Transverse colon (tissue), 3 donors: ENCODE measurements at regions not wholly inside any gene's neighbourhood (a gene's known extent, or its start where the extent isn't known, plus 50 kb on each side); places are given as distances from the start of the nearest gene placed in this dataset.
"Not testable (repeated sequence)": the region's sequence is repeated elsewhere in the genome, so short reads cannot be mapped to it uniquely, and the experiment has no call there.

ENCODE experiments used
- EP300 ChIP-seq: sonication (generic); formaldehyde crosslinking; IDR thresholded peaks from one replicate; pipeline ENCODE4 v1.6.1; 2017; ENCODE audit warnings: antibody characterized with exemption, low read depth
- TF ChIP-seq, protein P1 (sequence below), 5 experiments: fragments of 200-600 bp in 3 of 5; fragments of 450-650 bp in 2 of 5; sonication (generic) in 3 of 5; IDR thresholded peaks; 1 replicate in 2 of 5; 2 replicates in 3 of 5; pipeline ENCODE4 v1.5.1; 2016 to 2017; ENCODE audit warnings: antibody characterized with exemption in 5 of 5, inconsistent platforms in 3 of 5, mild to moderate bottlenecking in 2 of 5, moderate library complexity in 1 of 5

DNA sequence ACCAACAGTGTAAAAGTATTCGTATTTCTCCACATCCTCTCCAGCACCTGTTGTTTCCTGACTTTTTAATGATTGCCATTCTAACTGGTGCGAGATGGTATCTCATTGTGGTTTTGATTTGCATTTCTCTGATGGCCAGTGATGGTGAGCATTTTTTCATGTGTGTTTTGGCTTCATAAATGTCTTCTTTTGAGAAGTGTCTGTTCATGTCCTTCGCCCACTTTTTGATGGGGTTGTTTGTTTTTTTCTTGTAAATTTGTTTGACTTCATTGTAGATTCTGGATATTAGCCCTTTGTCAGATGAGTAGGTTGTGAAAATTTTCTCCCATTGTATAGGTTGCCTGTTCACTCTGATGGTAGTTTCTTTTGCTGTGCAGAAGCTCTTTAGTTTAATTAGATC, 86.9 kb downstream of the CCDC74A start:
- TF ChIP-seq, protein P1, sequence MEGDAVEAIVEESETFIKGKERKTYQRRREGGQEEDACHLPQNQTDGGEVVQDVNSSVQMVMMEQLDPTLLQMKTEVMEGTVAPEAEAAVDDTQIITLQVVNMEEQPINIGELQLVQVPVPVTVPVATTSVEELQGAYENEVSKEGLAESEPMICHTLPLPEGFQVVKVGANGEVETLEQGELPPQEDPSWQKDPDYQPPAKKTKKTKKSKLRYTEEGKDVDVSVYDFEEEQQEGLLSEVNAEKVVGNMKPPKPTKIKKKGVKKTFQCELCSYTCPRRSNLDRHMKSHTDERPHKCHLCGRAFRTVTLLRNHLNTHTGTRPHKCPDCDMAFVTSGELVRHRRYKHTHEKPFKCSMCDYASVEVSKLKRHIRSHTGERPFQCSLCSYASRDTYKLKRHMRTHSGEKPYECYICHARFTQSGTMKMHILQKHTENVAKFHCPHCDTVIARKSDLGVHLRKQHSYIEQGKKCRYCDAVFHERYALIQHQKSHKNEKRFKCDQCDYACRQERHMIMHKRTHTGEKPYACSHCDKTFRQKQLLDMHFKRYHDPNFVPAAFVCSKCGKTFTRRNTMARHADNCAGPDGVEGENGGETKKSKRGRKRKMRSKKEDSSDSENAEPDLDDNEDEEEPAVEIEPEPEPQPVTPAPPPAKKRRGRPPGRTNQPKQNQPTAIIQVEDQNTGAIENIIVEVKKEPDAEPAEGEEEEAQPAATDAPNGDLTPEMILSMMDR (IDR thresholded peaks at IDR 0.05), result not testable (repeated sequence)
- TF ChIP-seq EP300, result not testable (repeated sequence)
